A549 (cell line): ENCODE measurements at regions not wholly inside any gene's neighbourhood (a gene's known extent, or its start where the extent isn't known, plus 50 kb on each side); places are given as distances from the start of the nearest gene placed in this dataset.

Experiments used
- ATAC-seq, 2 experiments: fragments of 200-7000 bp in 1 of 2; fragments of >200 bp in 1 of 2; cut with Nextera tagmentation in 1 of 2; cut with Tn5 transposase in 1 of 2; 3 replicates each; pipeline versions ENCODE4 v1.8.0 to v1.9.1; 2018 to 2020; ENCODE audit warnings: mild to moderate bottlenecking in 1 of 2, moderate library complexity in 1 of 2
- CTCF ChIA-PET: fragments of 300-600 bp; sonication (Branson Sonifier 250); formaldehyde crosslinking; extraction: SDS; loops from one replicate; lab custom pipeline; 2021; ENCODE audit warnings: antibody characterized with exemption, inconsistent platforms; lab: Yijun Ruan, JAX
- POLR2A ChIA-PET: fragments of 350-600 bp; formaldehyde crosslinking; extraction: SDS; loops from one replicate; lab custom pipeline; 2021; ENCODE audit warnings: antibody characterized with exemption, inconsistent platforms; lab: Yijun Ruan, JAX
- DNase-seq, 2 experiments: peaks; one replicate each; pipeline versions ENCODE4 v3.0.0 to v3.0.0-alpha.2; 2011 to 2016; ENCODE audit warnings: low read depth in 1 of 2, low spot score in 1 of 2
- FAIRE-seq: peaks from 2 replicates; lab custom pipeline; 2011; peaks lifted over from hg19 to GRCh38; lab: Jason Lieb, UNC
- H3K27ac ChIP-seq, 2 experiments: fragments of >200 bp; sonication (Bioruptor Twin); formaldehyde crosslinking; 3 replicates each; pipeline ENCODE4 v1.5.1; 2016 to 2017
- H3K4me1 ChIP-seq: fragments of >200 bp; sonication (Bioruptor Twin); formaldehyde crosslinking; 3 replicates; pipeline ENCODE4 v1.6.1; 2016
- H3K4me2 ChIP-seq: fragments of >200 bp; sonication (Bioruptor Twin); formaldehyde crosslinking; 3 replicates; pipeline ENCODE4 v1.6.1; 2016
- H3K4me3 ChIP-seq: fragments of >200 bp; sonication (Bioruptor Twin); formaldehyde crosslinking; 3 replicates; pipeline ENCODE4 v1.5.1; 2016
- H3K9me3 ChIP-seq: fragments of >200 bp; sonication (Bioruptor Twin); formaldehyde crosslinking; 3 replicates; pipeline ENCODE4 v1.6.1; 2016
- BHLHE40 ChIP-seq: IDR thresholded peaks from 2 replicates; pipeline ENCODE4 v1.6.1; 2012; ENCODE audit warnings: low read depth, low read length, inconsistent platforms
- CBX8 ChIP-seq: fragments of 200-600 bp; sonication (generic); IDR thresholded peaks from 2 replicates; pipeline ENCODE4 v1.6.1; 2016
- CHD2 ChIP-seq: fragments of 150-350 bp; IDR thresholded peaks from 2 replicates; pipeline ENCODE4 v1.6.1; 2014; ENCODE audit warnings: low read length; ENCODE audit not compliant: partially characterized antibody
- CHD4 ChIP-seq: fragments of 200-600 bp; sonication (generic); IDR thresholded peaks from 2 replicates; pipeline ENCODE4 v1.6.1; 2016; ENCODE audit warnings: antibody characterized with exemption, mild to moderate bottlenecking, borderline replicate concordance
- EHMT2 ChIP-seq: fragments of 200-600 bp; sonication (generic); IDR thresholded peaks from 2 replicates; pipeline ENCODE4 v1.6.1; 2016; ENCODE audit warnings: antibody characterized with exemption, low read depth, mild to moderate bottlenecking, moderate library complexity
- FOSB ChIP-seq: fragments of 250-450 bp; sonication (Bioruptor Pico); IDR thresholded peaks from 2 replicates; pipeline ENCODE4 v1.5.0; 2020; ENCODE audit warnings: mild to moderate bottlenecking, moderate library complexity
- FOSL2 ChIP-seq, 2 experiments: fragments of 450-650 bp in 1 of 2; fragments of >200 bp in 1 of 2; sonication (Bioruptor Twin) in 1 of 2; formaldehyde crosslinking; IDR thresholded peaks; 2 replicates each; pipeline versions ENCODE4 v1.5.0 to v1.6.1; 2016 to 2020; ENCODE audit warnings: mild to moderate bottlenecking in 1 of 2, moderate library complexity in 1 of 2
- FOXS1 ChIP-seq: fragments of 250-450 bp; sonication (Bioruptor Pico); IDR thresholded peaks from 2 replicates; pipeline ENCODE4 v1.5.0; 2020; ENCODE audit warnings: mild to moderate bottlenecking, moderate library complexity
- JUNB ChIP-seq: fragments of >200 bp; sonication (Bioruptor Twin); formaldehyde crosslinking; IDR thresholded peaks from 2 replicates; pipeline ENCODE4 v1.6.1; 2016
- MAFK ChIP-seq: fragments of 450-650 bp; IDR thresholded peaks from 2 replicates; pipeline ENCODE4 v1.6.1; 2014; ENCODE audit not compliant: partially characterized antibody
- MYC ChIP-seq: IDR thresholded peaks from 2 replicates; pipeline ENCODE4 v1.6.1; 2012; ENCODE audit warnings: mild to moderate bottlenecking, inconsistent platforms, low read length, improper control_type of control experiment, borderline replicate concordance
- PHF8 ChIP-seq: fragments of 200-600 bp; sonication (generic); IDR thresholded peaks from 2 replicates; pipeline ENCODE4 v1.6.1; 2016; ENCODE audit warnings: low read depth, mild to moderate bottlenecking, antibody characterized with exemption, moderate library complexity, borderline replicate concordance
- POLR2AphosphoS2 ChIP-seq: conservative IDR thresholded peaks from 2 replicates; pipeline ENCODE4 v1.6.1; 2012; ENCODE audit warnings: low read length, improper control_type of control experiment, inconsistent platforms
- RAD21 ChIP-seq, 2 experiments: fragments of >200 bp in 1 of 2; sonication (Bioruptor Twin) in 1 of 2; formaldehyde crosslinking in 1 of 2; IDR thresholded peaks in 1 of 2; conservative IDR thresholded peaks in 1 of 2; 2 replicates in 1 of 2; 3 replicates in 1 of 2; pipeline ENCODE4 v1.6.1; 2012 to 2018; ENCODE audit warnings: inconsistent platforms in 1 of 2
- RARB ChIP-seq: fragments of 250-450 bp; sonication (Bioruptor Pico); IDR thresholded peaks from 2 replicates; pipeline ENCODE4 v1.8.0; 2021; ENCODE audit warnings: mild to moderate bottlenecking, moderate library complexity
- RCOR1 ChIP-seq: fragments of 150-350 bp; IDR thresholded peaks from 2 replicates; pipeline ENCODE4 v1.6.1; 2014; ENCODE audit warnings: antibody characterized with exemption, low read length, low read depth
- RNF2 ChIP-seq: fragments of 200-600 bp; sonication (generic); IDR thresholded peaks from 2 replicates; pipeline ENCODE4 v1.6.1; 2016; ENCODE audit warnings: low read depth, mild to moderate bottlenecking, antibody characterized with exemption, moderate library complexity, borderline replicate concordance
- SMC3 ChIP-seq: fragments of >200 bp; sonication (Bioruptor Twin); formaldehyde crosslinking; IDR thresholded peaks from 3 replicates; pipeline ENCODE4 v1.6.1; 2018; ENCODE audit warnings: inconsistent platforms
- TP53 ChIP-seq: fragments of 250-450 bp; sonication (Bioruptor Pico); IDR thresholded peaks from 2 replicates; pipeline ENCODE4 v1.5.0; 2021; ENCODE audit warnings: mild to moderate bottlenecking, moderate library complexity
- ZC3H11A ChIP-seq: fragments of 450-650 bp; IDR thresholded peaks from 2 replicates; pipeline ENCODE4 v1.6.1; 2014; ENCODE audit warnings: antibody characterized with exemption, mild to moderate bottlenecking
- ZFP36 ChIP-seq: fragments of 450-650 bp; IDR thresholded peaks from 2 replicates; pipeline ENCODE4 v1.6.1; 2014; ENCODE audit warnings: borderline replicate concordance; ENCODE audit not compliant: partially characterized antibody
- ZNF302 ChIP-seq: fragments of 250-450 bp; sonication (Bioruptor Pico); IDR thresholded peaks from 2 replicates; pipeline ENCODE4 v1.9.0; 2021; ENCODE audit warnings: inconsistent platforms, mild to moderate bottlenecking, moderate library complexity
- WGBS: methylation state at CpG from one replicate; pipeline ENCODE4 v1.1.6; 2017; ENCODE audit errors: missing lambda C conversion rate; 5-methylcytosine and 5-hydroxymethylcytosine counted together
- TF ChIP-seq, protein P1 (sequence below): fragments of >200 bp; sonication (Bioruptor Twin); formaldehyde crosslinking; IDR thresholded peaks from 3 replicates; pipeline ENCODE4 v1.5.1; 2016
- TF ChIP-seq, protein P2 (sequence below): fragments of 150-350 bp; IDR thresholded peaks from 2 replicates; pipeline ENCODE4 v1.6.1; 2014; ENCODE audit warnings: low read depth, mild to moderate bottlenecking, low read length

DNA sequence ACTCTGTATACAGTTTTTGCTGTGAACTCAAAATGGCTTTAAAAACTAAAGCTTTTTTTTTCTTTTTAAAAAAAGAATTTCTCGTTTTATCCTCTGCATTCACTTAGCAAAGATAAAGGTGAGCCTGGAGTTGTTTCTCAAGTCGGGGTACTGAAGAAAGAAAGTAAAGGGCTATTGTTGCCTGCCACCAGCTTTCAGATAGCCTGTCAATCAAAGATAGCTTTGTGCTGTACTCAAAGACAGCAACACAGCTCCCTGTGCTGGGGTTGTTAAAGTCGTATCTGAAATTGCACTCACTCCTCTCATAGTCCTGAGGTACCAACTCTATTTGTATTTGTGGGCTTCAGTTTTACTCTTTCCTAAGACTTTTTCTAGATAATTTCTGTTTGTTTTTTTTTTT lies 710.1 kb upstream of the ID4 start:
- CTCF ChIA-PET: interaction anchor here (0.9 kb wide), 1 partner anchor 31 kb away, joined by 3 read pairs; no protein-coding TSS in a partner anchor
- H3K4me3 ChIP-seq: no peak overlapping the region
- ATAC-seq: no peak

DNA sequence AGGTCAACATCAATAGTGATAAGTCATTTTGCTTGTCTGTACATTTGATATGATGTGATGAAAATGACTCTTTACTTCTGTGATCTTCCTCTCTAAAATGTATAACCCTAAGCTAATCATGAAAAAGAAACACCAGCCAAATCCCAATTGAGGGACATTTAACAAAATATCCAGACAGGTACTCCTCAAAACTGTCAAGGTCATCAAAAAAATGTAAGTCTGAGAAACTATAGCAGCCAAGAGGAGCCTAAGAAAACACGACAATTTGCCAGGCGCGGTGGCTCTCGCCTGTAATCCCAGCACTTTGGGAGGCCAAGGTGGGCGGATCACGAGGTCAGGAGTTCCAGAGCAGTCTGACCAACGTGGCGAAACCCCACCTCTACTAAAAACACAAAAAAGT lies 708.5 kb upstream of the ID4 start:
- CTCF ChIA-PET: no interaction called here
- H3K4me3 ChIP-seq: no peak overlapping the region
- TF ChIP-seq MAFK (peak; percentile 59), FOSB (CRISPR knock-in tag) (no peak)
- no peak for ATAC-seq
- no peak for FAIRE-seq
- POLR2A ChIA-PET: no interaction called here
- no peaks in the 10 kb centered on the region for H3K4me1 ChIP-seq
- H3K27ac ChIP-seq: no peak overlapping the region
- DNase-seq: no peak
- no peaks in the 10 kb centered on the region for H3K9me3 ChIP-seq
- no peak overlapping the region for H3K4me2 ChIP-seq
- WGBS: 39% methylated on average over 8 of the region's 8 CpGs

More for the DNA sequence above, 710.1 kb upstream of the ID4 start:
- no peak for DNase-seq
- H3K4me2 ChIP-seq: no peak overlapping the region
- H3K27ac ChIP-seq: no peak overlapping the region
- 4% methylated on average over 3 of the region's 3 CpGs for WGBS
- TF ChIP-seq RNF2: no peak
- no peak for TF ChIP-seq JUNB
- no peak for TF ChIP-seq EHMT2
- TF ChIP-seq RAD21 (conservative IDR thresholded peaks at IDR 0.05 in 1 of 2, IDR thresholded peaks at IDR 0.05 in 1 of 2): no peak
- TF ChIP-seq RCOR1: no peak
- TF ChIP-seq, all 56 proteins: peak for 0
- no peaks in the 10 kb centered on the region for H3K9me3 ChIP-seq
- FAIRE-seq: no peak
- H3K4me1 ChIP-seq: no peaks in the 10 kb centered on the region
- POLR2A ChIA-PET: no interaction called here

DNA sequence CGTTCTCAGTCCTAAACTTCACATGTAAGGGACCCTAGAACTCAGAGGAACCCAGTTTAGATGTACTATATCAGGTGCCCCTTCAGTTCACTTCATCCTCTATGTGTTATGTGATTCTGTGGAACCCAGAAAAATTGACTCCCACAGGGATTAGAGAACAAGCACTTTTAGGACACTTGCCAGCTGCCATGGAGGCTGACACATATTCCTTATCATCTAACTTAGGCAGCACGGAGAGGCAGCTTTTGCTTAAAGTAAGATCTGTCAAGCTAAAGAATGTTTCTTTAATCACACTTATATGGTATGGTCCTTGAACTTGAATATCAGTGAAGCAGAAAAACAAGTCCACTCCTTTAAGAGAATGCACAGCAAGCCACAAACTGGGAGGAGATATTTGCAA lies 701.5 kb upstream of the ID4 start:
- no peak for TF ChIP-seq JUNB
- TF ChIP-seq CHD2: no peak
- TF ChIP-seq RAD21 (conservative IDR thresholded peaks at IDR 0.05 in 1 of 2, IDR thresholded peaks at IDR 0.05 in 1 of 2): no peak
- no peak for TF ChIP-seq FOSL2 (IDR thresholded peaks at IDR 0.05)
- no peak for TF ChIP-seq FOSL2 (CRISPR knock-in tag; IDR thresholded peaks at IDR 0.05)
- TF ChIP-seq, all 56 proteins: peak for 0
- no peak for FAIRE-seq
- H3K4me1 ChIP-seq: no peaks in the 10 kb centered on the region
- ATAC-seq: no peak
- POLR2A ChIA-PET: no interaction called here
- no peak for DNase-seq
- CTCF ChIA-PET: no interaction called here
- WGBS: 4% methylated on average over 2 of the region's 2 CpGs
- no peak overlapping the region for H3K4me2 ChIP-seq
- H3K4me3 ChIP-seq: no peak overlapping the region
- no peak overlapping the region for H3K27ac ChIP-seq
- H3K9me3 ChIP-seq: no peaks in the 10 kb centered on the region

DNA sequence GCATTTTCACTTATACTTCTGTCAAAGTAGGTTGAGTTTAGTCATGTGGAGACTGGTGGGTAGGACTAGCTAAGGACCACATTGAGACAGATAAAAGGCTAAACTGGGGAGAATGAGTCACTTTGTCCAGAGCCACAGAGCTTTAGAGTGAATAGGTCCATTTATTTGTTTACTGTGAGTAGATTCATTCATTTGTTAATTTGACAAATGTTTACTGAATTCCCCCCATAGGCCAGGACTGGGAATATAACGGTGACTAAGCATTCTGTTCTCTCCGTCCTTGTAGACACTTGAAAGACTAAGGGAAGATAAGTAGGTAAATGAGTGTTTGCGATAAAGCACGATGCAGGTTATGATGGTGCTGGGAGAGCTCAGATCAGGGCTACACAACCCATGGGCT lies 699.7 kb upstream of the ID4 start:
- WGBS: 25% methylated on average over 4 of the region's 4 CpGs
- Histone ChIP-seq H3K4me2 (no peak overlapping the region), H3K4me3 (no peak overlapping the region), H3K27ac (no peak overlapping the region), H3K4me1 (no peaks in the 10 kb centered on the region), H3K9me3 (no peaks in the 10 kb centered on the region)
- ChIA-PET CTCF (no interaction called here), POLR2A (no interaction called here)
- no peak for DNase-seq
- FAIRE-seq: no peak
- no peak for ATAC-seq
- TF ChIP-seq, protein P1, sequence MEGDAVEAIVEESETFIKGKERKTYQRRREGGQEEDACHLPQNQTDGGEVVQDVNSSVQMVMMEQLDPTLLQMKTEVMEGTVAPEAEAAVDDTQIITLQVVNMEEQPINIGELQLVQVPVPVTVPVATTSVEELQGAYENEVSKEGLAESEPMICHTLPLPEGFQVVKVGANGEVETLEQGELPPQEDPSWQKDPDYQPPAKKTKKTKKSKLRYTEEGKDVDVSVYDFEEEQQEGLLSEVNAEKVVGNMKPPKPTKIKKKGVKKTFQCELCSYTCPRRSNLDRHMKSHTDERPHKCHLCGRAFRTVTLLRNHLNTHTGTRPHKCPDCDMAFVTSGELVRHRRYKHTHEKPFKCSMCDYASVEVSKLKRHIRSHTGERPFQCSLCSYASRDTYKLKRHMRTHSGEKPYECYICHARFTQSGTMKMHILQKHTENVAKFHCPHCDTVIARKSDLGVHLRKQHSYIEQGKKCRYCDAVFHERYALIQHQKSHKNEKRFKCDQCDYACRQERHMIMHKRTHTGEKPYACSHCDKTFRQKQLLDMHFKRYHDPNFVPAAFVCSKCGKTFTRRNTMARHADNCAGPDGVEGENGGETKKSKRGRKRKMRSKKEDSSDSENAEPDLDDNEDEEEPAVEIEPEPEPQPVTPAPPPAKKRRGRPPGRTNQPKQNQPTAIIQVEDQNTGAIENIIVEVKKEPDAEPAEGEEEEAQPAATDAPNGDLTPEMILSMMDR: no peak
- TF ChIP-seq TP53 (no peak), MYC (no peak), ZFP36 (no peak), ZNF302 (CRISPR knock-in tag) (no peak), FOSL2 (IDR thresholded peaks at IDR 0.05) (no peak), FOSL2 (CRISPR knock-in tag; IDR thresholded peaks at IDR 0.05) (no peak), CBX8 (no peak), RARB (no peak), ZC3H11A (no peak), FOXS1 (no peak), CHD4 (no peak), MAFK (no peak), PHF8 (no peak), BHLHE40 (no peak), POLR2AphosphoS2 (no peak), SMC3 (no peak)
- TF ChIP-seq, protein P2, sequence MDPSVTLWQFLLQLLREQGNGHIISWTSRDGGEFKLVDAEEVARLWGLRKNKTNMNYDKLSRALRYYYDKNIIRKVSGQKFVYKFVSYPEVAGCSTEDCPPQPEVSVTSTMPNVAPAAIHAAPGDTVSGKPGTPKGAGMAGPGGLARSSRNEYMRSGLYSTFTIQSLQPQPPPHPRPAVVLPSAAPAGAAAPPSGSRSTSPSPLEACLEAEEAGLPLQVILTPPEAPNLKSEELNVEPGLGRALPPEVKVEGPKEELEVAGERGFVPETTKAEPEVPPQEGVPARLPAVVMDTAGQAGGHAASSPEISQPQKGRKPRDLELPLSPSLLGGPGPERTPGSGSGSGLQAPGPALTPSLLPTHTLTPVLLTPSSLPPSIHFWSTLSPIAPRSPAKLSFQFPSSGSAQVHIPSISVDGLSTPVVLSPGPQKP: no peak
